ENCODE measurements at regions not wholly inside any gene's neighbourhood (a gene's known extent, or its start where the extent isn't known, plus 50 kb on each side); places are given as distances from the start of the nearest gene placed in this dataset.

DNA sequence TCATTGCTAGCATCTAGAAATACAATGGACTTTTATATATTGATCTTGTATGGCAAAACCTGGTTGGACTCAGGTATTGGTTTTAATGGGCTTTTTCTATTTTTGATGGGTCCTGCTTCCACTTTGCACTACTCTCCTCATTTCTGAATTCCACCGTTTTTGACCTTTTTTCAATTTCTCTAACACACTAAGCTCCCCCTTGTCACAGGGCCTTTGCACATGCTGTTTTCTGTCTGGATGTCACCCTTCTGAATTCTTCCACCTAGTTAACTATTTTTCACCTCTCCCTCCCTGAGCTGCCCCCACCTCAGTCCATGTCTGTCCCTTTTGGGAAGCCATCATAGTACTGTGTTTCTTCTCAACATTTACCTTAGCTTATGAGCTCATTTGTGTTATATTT, 112.7 kb upstream of the FRMD6 start:
- H3K27ac Mint-ChIP-seq: no peak overlapping the region
- no peak overlapping the region for H3K4me3 ChIP-seq
- H4K20me1 ChIP-seq (replicated peaks; ENCODE audit: insufficient read depth): no peaks in the 10 kb centered on the region
- no peak overlapping the region for H3K27ac ChIP-seq (ENCODE audit: low read depth)
- H3K27me3 ChIP-seq (ENCODE audit: insufficient read depth): no peaks in the 10 kb centered on the region
- H2AFZ ChIP-seq: no peak overlapping the region
- H3K36me3 Mint-ChIP-seq (ENCODE audit: low read depth): no peaks in the 10 kb centered on the region
- H3F3A ChIP-seq (replicated peaks; ENCODE audit: low read depth): no peaks in the 10 kb centered on the region
- peaks cover 7% of the 10 kb centered on the region; the same call in 2 of the 3 replicates for H3K4me1 Mint-ChIP-seq
- H3K4me2 ChIP-seq: no peak overlapping the region
- peaks cover 3% of the 10 kb centered on the region; the same call in 1 of the 3 replicates for H3K9me3 Mint-ChIP-seq
- H3K27me3 Mint-ChIP-seq (ENCODE audit: insufficient read depth, low read depth, poor library complexity): no peaks in the 10 kb centered on the region
- TF ChIP-seq ZNF114 (CRISPR knock-in tag; IDR thresholded peaks at IDR 0.05) (no peak), JUNB (IDR thresholded peaks at IDR 0.05; ENCODE audit: unreplicated experiment) (no peak), EZH2phosphoT487 (IDR thresholded peaks at IDR 0.05; ENCODE audit: unreplicated experiment) (no peak), CREB1 (CRISPR knock-in tag; IDR thresholded peaks at IDR 0.05; ENCODE audit: low read depth) (no peak), STAT1 (IDR thresholded peaks at IDR 0.05; ENCODE audit: unreplicated experiment) (no peak)
- TF ChIP-seq, protein P1, sequence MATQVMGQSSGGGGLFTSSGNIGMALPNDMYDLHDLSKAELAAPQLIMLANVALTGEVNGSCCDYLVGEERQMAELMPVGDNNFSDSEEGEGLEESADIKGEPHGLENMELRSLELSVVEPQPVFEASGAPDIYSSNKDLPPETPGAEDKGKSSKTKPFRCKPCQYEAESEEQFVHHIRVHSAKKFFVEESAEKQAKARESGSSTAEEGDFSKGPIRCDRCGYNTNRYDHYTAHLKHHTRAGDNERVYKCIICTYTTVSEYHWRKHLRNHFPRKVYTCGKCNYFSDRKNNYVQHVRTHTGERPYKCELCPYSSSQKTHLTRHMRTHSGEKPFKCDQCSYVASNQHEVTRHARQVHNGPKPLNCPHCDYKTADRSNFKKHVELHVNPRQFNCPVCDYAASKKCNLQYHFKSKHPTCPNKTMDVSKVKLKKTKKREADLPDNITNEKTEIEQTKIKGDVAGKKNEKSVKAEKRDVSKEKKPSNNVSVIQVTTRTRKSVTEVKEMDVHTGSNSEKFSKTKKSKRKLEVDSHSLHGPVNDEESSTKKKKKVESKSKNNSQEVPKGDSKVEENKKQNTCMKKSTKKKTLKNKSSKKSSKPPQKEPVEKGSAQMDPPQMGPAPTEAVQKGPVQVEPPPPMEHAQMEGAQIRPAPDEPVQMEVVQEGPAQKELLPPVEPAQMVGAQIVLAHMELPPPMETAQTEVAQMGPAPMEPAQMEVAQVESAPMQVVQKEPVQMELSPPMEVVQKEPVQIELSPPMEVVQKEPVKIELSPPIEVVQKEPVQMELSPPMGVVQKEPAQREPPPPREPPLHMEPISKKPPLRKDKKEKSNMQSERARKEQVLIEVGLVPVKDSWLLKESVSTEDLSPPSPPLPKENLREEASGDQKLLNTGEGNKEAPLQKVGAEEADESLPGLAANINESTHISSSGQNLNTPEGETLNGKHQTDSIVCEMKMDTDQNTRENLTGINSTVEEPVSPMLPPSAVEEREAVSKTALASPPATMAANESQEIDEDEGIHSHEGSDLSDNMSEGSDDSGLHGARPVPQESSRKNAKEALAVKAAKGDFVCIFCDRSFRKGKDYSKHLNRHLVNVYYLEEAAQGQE (IDR thresholded peaks at IDR 0.05; ENCODE audit: unreplicated experiment): no peak
- TF ChIP-seq, protein P2, sequence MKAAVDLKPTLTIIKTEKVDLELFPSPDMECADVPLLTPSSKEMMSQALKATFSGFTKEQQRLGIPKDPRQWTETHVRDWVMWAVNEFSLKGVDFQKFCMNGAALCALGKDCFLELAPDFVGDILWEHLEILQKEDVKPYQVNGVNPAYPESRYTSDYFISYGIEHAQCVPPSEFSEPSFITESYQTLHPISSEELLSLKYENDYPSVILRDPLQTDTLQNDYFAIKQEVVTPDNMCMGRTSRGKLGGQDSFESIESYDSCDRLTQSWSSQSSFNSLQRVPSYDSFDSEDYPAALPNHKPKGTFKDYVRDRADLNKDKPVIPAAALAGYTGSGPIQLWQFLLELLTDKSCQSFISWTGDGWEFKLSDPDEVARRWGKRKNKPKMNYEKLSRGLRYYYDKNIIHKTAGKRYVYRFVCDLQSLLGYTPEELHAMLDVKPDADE (IDR thresholded peaks at IDR 0.05): no peak
- H3K4me3 Mint-ChIP-seq: no peak overlapping the region
- H3K36me3 ChIP-seq (ENCODE audit: insufficient read depth): no peaks in the 10 kb centered on the region
- H3K9me2 ChIP-seq (ENCODE audit: insufficient read depth): 0 out of 2 replicates have a peak, but pooled peaks cover 7% of the 10 kb centered on the region
- no peak for ATAC-seq
- no peaks in the 10 kb centered on the region for H3K4me1 ChIP-seq (ENCODE audit: insufficient read depth)
- no peak for DNase-seq (ENCODE audit: low spot score)
- no peaks in the 10 kb centered on the region for H3K79me2 ChIP-seq (replicated peaks; ENCODE audit: insufficient read depth)

GRCh38 chr14:51539571-51540037, 112.1 kb upstream of the FRMD6 start:
- Mint-ChIP-seq H3K4me3 (no peak overlapping the region), H3K27ac (peak overlapping the region; percentile 79), H3K4me1 (peaks cover 7% of the 10 kb centered on the region; the same call in 2 of the 3 replicates), H3K9me3 (peaks cover 3% of the 10 kb centered on the region; the same call in 1 of the 3 replicates), H3K27me3 (ENCODE audit: insufficient read depth, low read depth, poor library complexity) (no peaks in the 10 kb centered on the region), H3K36me3 (ENCODE audit: low read depth) (no peaks in the 10 kb centered on the region)
- Histone ChIP-seq H2AFZ (peak overlapping the region; percentile 67; the same call in 1 of the 2 replicates), H3K36me3 (ENCODE audit: insufficient read depth) (no peaks in the 10 kb centered on the region), H3K27me3 (ENCODE audit: insufficient read depth) (no peaks in the 10 kb centered on the region), H3K9me2 (ENCODE audit: insufficient read depth) (0 out of 2 replicates have a peak, but pooled peaks cover 7% of the 10 kb centered on the region), H3K4me1 (ENCODE audit: insufficient read depth) (no peaks in the 10 kb centered on the region), H3K79me2 (replicated peaks; ENCODE audit: insufficient read depth) (no peaks in the 10 kb centered on the region), H3K27ac (ENCODE audit: low read depth) (no peak overlapping the region), H3K4me3 (no peak overlapping the region), H3K4me2 (no peak overlapping the region), H3F3A (replicated peaks; ENCODE audit: low read depth) (no peaks in the 10 kb centered on the region), H4K20me1 (replicated peaks; ENCODE audit: insufficient read depth) (no peaks in the 10 kb centered on the region)
- ATAC-seq: peak; percentile 42; the same call in 2 of the 3 replicates
- peak; percentile 47 for DNase-seq (ENCODE audit: low spot score)
- TF ChIP-seq ZNF331 (CRISPR knock-in tag; IDR thresholded peaks at IDR 0.05; ENCODE audit: low read depth): no peak
- no peak for TF ChIP-seq NANOG (IDR thresholded peaks at IDR 0.05; ENCODE audit: borderline replicate concordance)
- TF ChIP-seq, protein P2 (IDR thresholded peaks at IDR 0.05): no peak
- no peak for TF ChIP-seq POLR2AphosphoS5 (IDR thresholded peaks at IDR 0.05; ENCODE audit: low read depth)
- no peak for TF ChIP-seq ZNF114 (CRISPR knock-in tag; IDR thresholded peaks at IDR 0.05)
- no peak for TF ChIP-seq STAT1 (IDR thresholded peaks at IDR 0.05; ENCODE audit: unreplicated experiment)
- TF ChIP-seq CREB1 (CRISPR knock-in tag; IDR thresholded peaks at IDR 0.05; ENCODE audit: low read depth): no peak
- TF ChIP-seq EZH2phosphoT487 (IDR thresholded peaks at IDR 0.05; ENCODE audit: unreplicated experiment): no peak
- TF ChIP-seq, protein P1 (IDR thresholded peaks at IDR 0.05; ENCODE audit: unreplicated experiment): no peak
- TF ChIP-seq EZH2 (IDR thresholded peaks at IDR 0.05; ENCODE audit: low read depth, unreplicated experiment): no peak
- no peak for TF ChIP-seq JUNB (IDR thresholded peaks at IDR 0.05; ENCODE audit: unreplicated experiment)
